HG03039 (cell line): ENCODE measurements at regions not wholly inside any gene's neighbourhood (a gene's known extent, or its start where the extent isn't known, plus 50 kb on each side); places are given as distances from the start of the nearest gene placed in this dataset.
"Not testable (repeated sequence)": the region's sequence is repeated elsewhere in the genome, so short reads cannot be mapped to it uniquely, and the experiment has no call there.

Experiments
- ATAC-seq: cut with Tn5 transposase; IDR thresholded peaks from one replicate; pipeline ENCODE4 v1.9.1; 2021; ENCODE audit warnings: mild to moderate bottlenecking, moderate library complexity; ENCODE audit not compliant: unreplicated experiment

DNA sequence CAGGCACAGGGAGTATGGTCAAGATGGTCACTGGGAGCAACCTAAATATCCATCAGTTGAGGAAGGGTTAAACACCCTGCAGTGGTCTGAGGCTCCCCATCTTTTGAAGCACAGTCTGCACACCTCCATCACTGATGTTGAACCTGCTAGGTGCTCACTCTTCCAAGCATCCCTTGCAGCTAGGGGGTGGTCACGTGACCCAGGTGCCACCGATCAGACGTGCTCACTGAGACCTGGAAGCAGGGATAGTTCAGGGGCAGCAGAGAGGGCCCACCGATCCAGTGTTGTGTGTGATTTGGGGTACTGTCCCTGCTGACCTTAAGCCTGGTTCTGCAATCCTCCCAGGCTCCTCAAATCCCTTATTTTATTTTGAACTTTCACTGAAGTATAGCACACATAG lies 134.6 kb downstream of the CEBPB start:
- ATAC-seq = no peak

- no peak for ATAC-seq
Observed at GRCh38 chr20:50325651-50326050, 135.0 kb downstream of the CEBPB start.

DNA sequence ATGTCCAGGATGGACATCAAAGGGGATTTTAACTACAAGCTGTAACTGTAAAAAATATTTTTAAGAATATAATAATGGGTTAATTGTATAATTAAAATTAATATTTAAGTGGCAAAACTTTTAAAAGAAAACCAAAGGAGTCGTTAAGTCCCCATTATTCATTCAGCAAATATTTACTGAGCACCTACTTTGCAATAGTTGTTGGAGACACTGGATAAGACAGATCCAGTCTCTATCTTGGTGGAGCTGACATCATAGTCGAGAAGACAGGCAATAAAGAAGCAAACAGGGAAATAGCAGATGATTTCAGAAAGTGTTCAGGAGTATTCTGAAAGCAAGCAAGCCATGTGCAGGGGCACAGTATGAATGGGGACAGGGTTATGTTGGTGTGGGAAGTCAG lies 137.0 kb downstream of the CEBPB start:
- no peak for ATAC-seq

- no peak for ATAC-seq
Observed at GRCh38 chr20:50328222-50328979, 137.8 kb downstream of the CEBPB start.

DNA sequence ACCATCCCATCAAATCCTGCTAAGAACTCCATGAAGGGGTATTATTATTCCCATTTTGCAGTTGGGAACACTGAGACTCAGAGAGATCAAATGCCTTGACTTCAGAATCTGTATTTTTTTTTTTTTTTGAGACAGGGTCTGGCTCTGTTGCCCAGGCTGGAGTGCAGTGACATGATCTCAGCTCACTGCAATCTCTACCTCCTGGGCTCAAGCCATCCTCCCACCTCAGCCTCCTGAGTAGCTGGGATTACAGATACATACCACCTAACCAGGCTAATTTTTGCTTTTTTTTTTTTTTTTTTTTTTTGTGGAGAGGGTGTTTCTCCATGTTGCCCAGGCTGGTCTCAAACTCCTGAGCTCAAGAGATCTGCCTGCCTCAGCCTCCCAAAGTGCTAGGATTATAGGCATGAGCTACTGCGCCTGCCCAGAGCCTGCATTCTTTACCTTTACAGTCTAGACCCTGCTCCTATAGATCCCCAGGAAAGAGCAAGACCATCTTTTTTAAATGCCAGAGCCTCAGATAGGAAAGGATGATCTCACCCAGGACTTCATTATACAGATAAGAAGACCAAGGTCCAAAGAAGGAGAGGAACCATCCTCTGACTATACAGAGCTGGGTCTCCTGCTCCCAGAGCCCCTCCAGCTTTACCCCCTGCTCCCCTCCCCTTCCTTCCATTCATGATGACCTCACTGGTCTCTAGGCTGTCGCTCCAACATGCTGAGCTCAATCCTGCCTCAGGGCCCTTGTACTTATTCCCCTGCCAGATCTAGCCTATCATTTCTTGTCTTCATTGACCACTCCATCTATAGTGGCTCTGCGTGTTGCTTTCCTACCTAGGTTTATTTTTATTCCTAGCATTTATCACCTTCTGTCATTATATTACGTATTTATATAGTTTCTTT lies 138.6 kb downstream of the CEBPB start:
- ATAC-seq = no peak

DNA sequence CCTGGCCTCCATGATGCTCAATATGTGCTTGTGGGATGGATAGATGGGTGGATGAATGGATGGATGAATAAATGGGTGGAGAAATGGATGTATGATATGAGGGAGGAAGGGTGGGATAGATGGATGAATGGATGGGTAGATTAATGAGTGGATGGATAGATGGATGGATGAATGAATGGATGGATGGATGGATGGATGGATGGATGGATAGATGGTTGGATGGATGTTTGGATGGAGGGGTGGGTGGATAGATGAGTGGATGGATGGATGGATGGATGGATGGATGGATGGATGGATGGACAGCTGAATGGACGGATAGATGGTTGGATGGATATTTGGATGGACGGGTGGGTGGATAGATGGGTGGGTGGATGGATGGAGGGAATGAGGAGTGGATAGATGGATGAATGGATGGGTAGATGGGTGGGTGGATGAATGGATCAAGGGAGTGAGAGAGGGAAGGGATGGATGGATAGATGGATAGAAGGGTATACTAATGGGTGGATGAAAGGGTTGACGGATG lies 139.4 kb downstream of the CEBPB start:
- no peak for ATAC-seq

GRCh38 chr20:50330504-50331313 lies 140.1 kb downstream of the CEBPB start:
- no peak for ATAC-seq

GRCh38 chr20:50331469-50332363 lies 141.1 kb downstream of the CEBPB start:
- ATAC-seq = no peak

- ATAC-seq = no peak
Observed at GRCh38 chr20:50332491-50332980, 141.9 kb downstream of the CEBPB start.

- no peak for ATAC-seq
Observed at GRCh38 chr20:50333131-50333670, 142.6 kb downstream of the CEBPB start.

DNA sequence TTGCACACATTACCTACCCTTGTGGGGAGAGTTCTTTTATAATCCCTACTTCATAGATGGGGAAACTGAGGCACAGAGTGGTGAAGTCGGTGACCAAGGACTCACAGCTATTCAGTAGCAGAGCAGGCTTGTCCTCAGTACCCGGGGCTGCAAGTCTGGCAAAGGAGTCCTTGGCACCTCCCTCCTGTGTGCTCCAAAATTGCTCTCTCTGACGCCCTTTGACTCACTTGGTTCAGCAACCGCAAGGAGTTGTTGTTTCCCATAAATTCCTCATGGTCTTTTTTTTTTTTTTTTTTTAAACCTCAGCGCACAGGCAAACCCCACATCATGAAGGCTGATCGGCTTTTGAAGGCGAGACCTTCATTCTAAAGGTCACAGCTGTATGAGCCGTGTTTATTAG lies 143.2 kb downstream of the CEBPB start:
- no peak for ATAC-seq

DNA sequence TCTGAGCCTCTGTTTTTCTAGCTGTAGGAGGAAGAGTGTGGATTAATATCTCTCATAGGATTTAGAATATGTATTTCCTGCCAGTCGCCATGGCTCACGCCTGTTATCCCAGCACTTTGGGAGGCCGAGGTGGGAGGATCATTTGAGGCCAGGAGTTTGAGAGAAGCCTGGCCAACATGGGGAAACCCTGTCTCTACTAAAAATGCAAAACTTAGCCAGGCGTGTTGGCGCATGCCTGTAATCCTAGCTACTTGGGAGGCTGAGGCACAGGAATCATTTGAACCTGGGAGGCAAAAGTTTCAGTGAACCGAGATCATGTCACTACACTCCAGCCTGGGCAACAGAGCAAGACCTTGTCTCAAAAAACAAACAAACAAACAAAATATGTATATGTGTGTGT lies 143.9 kb downstream of the CEBPB start:
- not testable (repeated sequence) for ATAC-seq

GRCh38 chr20:50335105-50335504 lies 144.5 kb downstream of the CEBPB start:
- no peak for ATAC-seq

DNA sequence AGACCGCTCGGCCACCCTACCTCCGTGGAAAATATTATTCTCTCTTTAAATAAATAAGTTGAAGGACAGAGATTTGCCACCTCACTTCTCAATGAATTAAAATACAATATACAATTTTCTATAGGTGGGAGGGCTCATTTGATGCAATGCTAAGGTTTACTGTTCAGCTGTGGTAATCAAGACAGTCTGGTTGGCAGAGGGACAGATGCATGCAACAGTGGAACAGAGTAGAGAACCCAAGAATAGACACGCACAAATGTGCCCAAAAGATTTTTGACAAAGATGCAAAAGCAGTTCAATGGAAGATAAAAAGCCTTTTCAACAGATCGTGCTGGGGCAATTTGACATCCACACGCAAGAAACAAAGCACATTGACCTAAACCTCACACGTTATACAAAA lies 145.2 kb downstream of the CEBPB start:
- no peak for ATAC-seq

DNA sequence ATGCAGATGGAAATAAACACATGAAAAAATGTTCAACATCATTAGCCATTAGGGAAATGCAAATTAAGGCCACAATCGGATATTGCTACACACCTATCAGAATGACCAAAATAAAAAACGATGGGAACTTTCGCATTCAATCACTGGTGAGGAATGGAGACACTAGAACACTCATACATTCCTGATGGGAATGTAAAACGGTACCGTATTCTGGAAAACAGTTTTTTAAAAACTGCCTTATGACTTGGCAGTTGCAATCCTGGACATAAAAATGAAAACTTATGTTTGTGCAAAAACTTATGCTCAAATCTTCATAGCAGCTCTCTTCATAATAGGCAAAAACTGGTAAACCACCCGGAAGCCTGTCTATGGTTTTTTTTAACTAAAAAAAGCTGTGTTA lies 146.0 kb downstream of the CEBPB start:
- ATAC-seq = no peak

DNA sequence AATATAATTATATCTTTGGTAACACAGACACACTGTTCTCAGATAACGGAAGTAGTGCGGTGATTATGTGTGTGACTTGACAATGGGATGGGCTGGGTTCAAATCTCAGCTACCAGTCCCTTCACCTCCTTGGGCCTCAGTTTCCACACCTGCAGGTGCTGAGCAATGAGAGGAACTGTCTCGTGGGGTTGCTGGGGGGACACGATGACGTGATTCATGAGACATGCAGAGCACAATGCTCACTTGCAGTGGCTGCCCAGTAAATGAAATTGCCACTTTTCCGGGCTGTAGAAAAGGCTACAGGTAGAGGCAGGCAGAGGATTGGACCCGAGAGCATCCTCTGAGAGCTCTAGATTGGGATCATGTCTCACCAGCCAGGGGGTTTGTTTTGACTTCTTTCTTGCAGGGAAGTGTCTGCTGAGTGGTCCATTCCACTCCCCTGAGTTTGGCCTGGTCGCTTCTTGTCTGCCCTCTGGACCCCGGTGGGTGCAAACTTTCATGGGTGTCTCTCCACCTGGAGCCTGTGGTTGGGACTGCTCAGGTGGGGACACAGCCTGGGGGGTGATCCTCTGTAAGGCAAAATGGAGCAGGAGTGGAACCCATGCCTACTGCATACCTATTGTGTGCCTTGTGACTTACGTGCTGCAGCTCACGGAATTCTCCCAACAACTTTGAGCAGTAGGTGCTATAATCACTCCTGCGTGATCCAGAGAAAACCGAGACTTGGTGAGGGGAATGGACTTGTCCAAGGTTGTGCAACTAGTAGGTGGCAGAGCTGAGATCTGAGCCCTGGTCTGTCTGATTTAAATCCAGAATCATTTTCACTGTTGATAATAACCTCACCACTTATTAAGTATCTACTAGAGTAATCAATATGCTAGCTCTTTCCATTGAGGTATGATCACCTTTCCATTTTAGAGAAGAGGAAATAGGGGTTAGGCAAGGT lies 147.2 kb downstream of the CEBPB start:
- no peak for ATAC-seq

- ATAC-seq = peak; percentile 55
Observed at GRCh38 chr20:50338479-50339391, 148.1 kb downstream of the CEBPB start.
